Activated CD4-positive, alpha-beta T cell treated with anti-CD3 and anti-CD28 coated beads for 36 hours (primary cell): ENCODE measurements at regions not wholly inside any gene's neighbourhood (a gene's known extent, or its start where the extent isn't known, plus 50 kb on each side); places are given as distances from the start of the nearest gene placed in this dataset.

Experiments
- ATAC-seq: fragments of 200-7000 bp; cut with Tn5 transposase; one replicate; pipeline ENCODE4 v1.10.0; 2021; ENCODE audit warnings: mild to moderate bottlenecking, moderate library complexity
- CTCF ChIA-PET: fragments of 350-600 bp; sonication (Branson Sonifier 250); formaldehyde crosslinking; loops from one replicate; lab custom pipeline; 2021; ENCODE audit warnings: antibody characterized with exemption; lab: Charles Lee
- POLR2A ChIA-PET: fragments of 350-600 bp; sonication (Branson Sonifier 250); formaldehyde crosslinking; loops from one replicate; lab custom pipeline; 2021; ENCODE audit warnings: antibody characterized with exemption, inconsistent platforms; lab: Charles Lee
- DNase-seq: peaks from one replicate; pipeline ENCODE4 v3.0.0-alpha.2; 2020
- H3K27ac Mint-ChIP-seq: one replicate; pipeline ENCODE4 v1.8.0; 2021; ENCODE audit warnings: mixed read lengths
- H3K27me3 Mint-ChIP-seq: one replicate; pipeline ENCODE4 v1.8.0; 2021; ENCODE audit warnings: mixed read lengths
- H3K36me3 Mint-ChIP-seq: one replicate; pipeline ENCODE4 v1.8.0; 2021; ENCODE audit warnings: low read depth, mixed read lengths
- H3K4me1 Mint-ChIP-seq: one replicate; pipeline ENCODE4 v1.8.0; 2021; ENCODE audit warnings: mixed read lengths
- H3K4me3 Mint-ChIP-seq: one replicate; pipeline ENCODE4 v1.8.0; 2021; ENCODE audit warnings: mild to moderate bottlenecking, moderate library complexity, mixed read lengths
- H3K9me3 Mint-ChIP-seq: one replicate; pipeline ENCODE4 v1.8.0; 2021; ENCODE audit warnings: low read depth, mixed read lengths
- intact Hi-C, 2 experiments: fragments of 100-400 bp; cut with DNase I in 1 of 2; cut with micrococcal nuclease in 1 of 2; formaldehyde crosslinking; loops; one replicate each; pipeline versions ENCODE4 v1.14.2 to v1.15.1; 2022 to 2024; cut with DNase I, micrococcal nuclease

DNA sequence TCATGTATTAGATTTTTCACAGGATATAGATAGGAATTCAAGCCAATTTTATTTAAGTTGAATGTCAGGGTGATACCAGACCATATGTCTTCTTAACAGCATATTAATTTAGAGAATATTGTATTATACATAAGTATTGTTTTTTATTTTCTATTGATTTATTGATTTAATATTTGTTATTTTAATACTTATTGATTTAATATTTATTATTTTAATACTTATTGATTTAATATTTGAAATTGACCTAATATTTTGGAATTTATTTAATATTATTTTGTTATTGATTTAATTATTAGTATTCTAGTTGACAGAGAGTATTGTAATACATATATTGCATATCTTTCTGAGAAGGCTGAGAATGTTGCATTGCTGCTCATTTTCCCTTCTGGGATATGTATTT lies 1411.8 kb upstream of the ACO1 start:
- no peaks in the 10 kb centered on the region for H3K27me3 Mint-ChIP-seq
- no peak for DNase-seq
- intact Hi-C loops: no loop called here
- no peaks in the 10 kb centered on the region for H3K9me3 Mint-ChIP-seq
- ChIA-PET POLR2A (no interaction called here), CTCF (interaction anchor here (1.0 kb wide), 1 partner anchor 11 kb away, joined by 3 read pairs; no protein-coding TSS in a partner anchor)
- no peak overlapping the region for H3K4me3 Mint-ChIP-seq
- no peaks in the 10 kb centered on the region for H3K4me1 Mint-ChIP-seq
- no peaks in the 10 kb centered on the region for H3K36me3 Mint-ChIP-seq
- ATAC-seq: no peak
- no peak overlapping the region for H3K27ac Mint-ChIP-seq

GRCh38 chr9:30977965-30978364 lies 1406.5 kb upstream of the ACO1 start:
- DNase-seq (no peak), ATAC-seq (no peak)
- Mint-ChIP-seq H3K36me3 (no peaks in the 10 kb centered on the region), H3K27ac (no peak overlapping the region), H3K9me3 (peaks cover 2% of the 10 kb centered on the region), H3K4me3 (no peak overlapping the region), H3K4me1 (no peaks in the 10 kb centered on the region), H3K27me3 (no peaks in the 10 kb centered on the region)
- POLR2A ChIA-PET: no interaction called here
- CTCF ChIA-PET: no interaction called here
- intact Hi-C loops: no loop called here

DNA sequence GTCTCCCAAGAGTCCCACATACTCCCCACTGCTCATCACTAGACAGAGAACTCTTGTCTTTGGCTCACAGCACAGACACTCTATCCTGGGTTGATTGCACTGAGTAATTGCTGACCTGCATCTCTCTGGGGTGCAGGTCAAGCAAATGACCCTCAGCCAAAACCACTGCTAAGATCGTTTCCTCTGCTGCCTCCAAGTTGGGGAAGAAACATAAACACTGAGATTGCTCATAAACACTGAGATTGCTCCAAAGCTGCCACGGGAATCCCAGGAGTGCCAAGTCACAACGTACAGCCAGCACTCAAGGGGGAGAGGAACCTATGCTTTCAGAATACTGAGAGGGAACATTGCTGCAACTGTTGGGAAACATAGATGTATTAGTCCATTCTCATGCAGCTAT lies 1402.1 kb upstream of the ACO1 start:
- Mint-ChIP-seq H3K9me3 (peaks cover 2% of the 10 kb centered on the region), H3K36me3 (no peaks in the 10 kb centered on the region), H3K4me1 (no peaks in the 10 kb centered on the region), H3K27me3 (no peaks in the 10 kb centered on the region), H3K27ac (no peak overlapping the region), H3K4me3 (no peak overlapping the region)
- ChIA-PET CTCF (no interaction called here), POLR2A (no interaction called here)
- intact Hi-C loops: no loop called here
- DNase-seq: no peak
- no peak for ATAC-seq

GRCh38 chr9:30995956-30996738 lies 1388.3 kb upstream of the ACO1 start:
- Mint-ChIP-seq H3K9me3 (peaks cover 2% of the 10 kb centered on the region), H3K27ac (no peak overlapping the region), H3K27me3 (no peaks in the 10 kb centered on the region), H3K4me3 (no peak overlapping the region), H3K36me3 (no peaks in the 10 kb centered on the region), H3K4me1 (no peaks in the 10 kb centered on the region)
- ATAC-seq (no peak), DNase-seq (no peak)
- intact Hi-C loops: no loop called here
- ChIA-PET CTCF (interaction anchor here (0.7 kb wide), 1 partner anchor 221 kb away, joined by 3 read pairs; no protein-coding TSS in a partner anchor), POLR2A (no interaction called here)

DNA sequence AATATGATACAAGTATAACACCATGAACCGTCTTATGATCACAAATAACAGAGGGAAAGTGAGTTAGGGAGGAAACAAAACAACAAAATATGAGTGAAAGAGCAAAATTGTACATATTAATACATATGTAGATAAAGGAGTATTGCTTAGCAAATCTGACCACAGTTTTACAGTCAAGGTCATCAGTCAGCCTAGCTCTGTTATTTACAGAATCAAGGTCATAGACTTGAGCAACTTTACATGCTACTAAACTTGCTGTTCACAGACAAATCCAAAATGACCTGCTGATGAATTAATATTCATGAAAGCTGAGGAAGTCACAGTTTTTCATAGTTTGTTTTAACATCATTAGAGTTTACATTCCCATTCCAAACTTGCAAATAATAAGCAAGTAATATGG lies 1387.7 kb upstream of the ACO1 start:
- H3K9me3 Mint-ChIP-seq: peaks cover 3% of the 10 kb centered on the region
- no peak overlapping the region for H3K27ac Mint-ChIP-seq
- H3K4me3 Mint-ChIP-seq: no peak overlapping the region
- POLR2A ChIA-PET: no interaction called here
- H3K4me1 Mint-ChIP-seq: no peaks in the 10 kb centered on the region
- ATAC-seq (no peak), DNase-seq (no peak)
- intact Hi-C loops: no loop called here
- CTCF ChIA-PET: no interaction called here
- no peaks in the 10 kb centered on the region for H3K27me3 Mint-ChIP-seq
- no peaks in the 10 kb centered on the region for H3K36me3 Mint-ChIP-seq

GRCh38 chr9:30997291-30997690 lies 1387.2 kb upstream of the ACO1 start:
- ChIA-PET POLR2A (no interaction called here), CTCF (no interaction called here)
- Mint-ChIP-seq H3K4me1 (no peaks in the 10 kb centered on the region), H3K36me3 (no peaks in the 10 kb centered on the region), H3K4me3 (no peak overlapping the region), H3K9me3 (peaks cover 6% of the 10 kb centered on the region), H3K27ac (no peak overlapping the region), H3K27me3 (no peaks in the 10 kb centered on the region)
- ATAC-seq (no peak), DNase-seq (no peak)
- intact Hi-C loops: no loop called here

DNA sequence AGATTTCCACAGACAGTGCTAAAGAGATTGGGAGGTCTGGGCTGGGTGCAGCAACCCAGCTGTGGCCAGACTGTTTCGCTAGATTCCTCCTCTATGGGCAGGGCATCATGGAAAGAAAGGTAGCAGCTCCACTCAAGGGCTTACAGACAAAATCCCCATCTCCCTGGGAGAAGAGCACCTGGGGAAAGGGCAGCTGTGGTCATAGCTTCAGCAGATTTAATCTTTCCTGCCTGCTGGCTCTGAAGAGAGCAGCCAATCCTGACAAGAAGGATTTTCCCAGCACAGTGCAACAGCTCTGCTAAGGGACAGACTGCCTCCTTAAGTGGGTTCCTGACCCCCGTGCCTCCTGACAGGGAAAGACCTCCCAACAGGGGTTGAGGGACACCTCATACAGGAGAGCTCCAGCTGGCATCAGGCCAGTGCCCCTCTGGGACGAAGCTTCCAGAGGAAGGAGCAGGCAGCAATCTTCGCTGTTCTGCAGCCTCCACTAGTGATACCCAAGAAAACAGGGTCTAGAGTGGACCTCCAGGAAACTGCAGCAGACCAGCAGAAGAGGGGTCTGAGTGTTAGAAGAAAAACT lies 1379.3 kb upstream of the ACO1 start:
- ChIA-PET POLR2A (no interaction called here), CTCF (no interaction called here)
- H3K27me3 Mint-ChIP-seq: no peaks in the 10 kb centered on the region
- peaks cover 9% of the 10 kb centered on the region for H3K9me3 Mint-ChIP-seq
- no peak overlapping the region for H3K4me3 Mint-ChIP-seq
- H3K4me1 Mint-ChIP-seq: no peaks in the 10 kb centered on the region
- no peaks in the 10 kb centered on the region for H3K36me3 Mint-ChIP-seq
- intact Hi-C loops: no loop called here
- DNase-seq (no peak), ATAC-seq (no peak)
- no peak overlapping the region for H3K27ac Mint-ChIP-seq

DNA sequence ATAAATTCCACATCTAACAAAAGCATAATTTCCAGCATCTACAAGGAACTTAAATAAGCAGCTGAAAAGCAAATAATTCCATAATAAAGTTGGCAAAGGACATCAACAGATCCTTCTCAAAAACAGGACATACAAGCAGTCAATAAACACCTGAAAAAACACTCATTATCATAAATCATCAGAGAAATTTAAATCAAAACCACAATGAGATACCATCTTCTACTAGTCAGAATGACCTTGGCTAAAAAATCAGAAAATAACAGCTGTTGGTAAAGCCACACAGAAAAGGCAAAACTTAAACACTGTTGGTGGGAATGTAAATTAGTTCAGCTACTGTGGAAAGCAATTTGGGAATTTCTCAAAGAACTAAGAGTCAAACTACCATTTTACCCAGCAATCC lies 1371.1 kb upstream of the ACO1 start:
- DNase-seq: no peak
- ChIA-PET POLR2A (no interaction called here), CTCF (no interaction called here)
- H3K9me3 Mint-ChIP-seq: no peaks in the 10 kb centered on the region
- no peaks in the 10 kb centered on the region for H3K4me1 Mint-ChIP-seq
- no peaks in the 10 kb centered on the region for H3K36me3 Mint-ChIP-seq
- no peak for ATAC-seq
- H3K4me3 Mint-ChIP-seq: no peak overlapping the region
- intact Hi-C loops: no loop called here
- H3K27ac Mint-ChIP-seq: no peak overlapping the region
- peaks cover 4% of the 10 kb centered on the region for H3K27me3 Mint-ChIP-seq

- H3K9me3 Mint-ChIP-seq: no peaks in the 10 kb centered on the region
- ATAC-seq (no peak), DNase-seq (no peak)
- intact Hi-C loops: no loop called here
- no peaks in the 10 kb centered on the region for H3K4me1 Mint-ChIP-seq
- no peak overlapping the region for H3K4me3 Mint-ChIP-seq
- ChIA-PET POLR2A (no interaction called here), CTCF (no interaction called here)
- no peaks in the 10 kb centered on the region for H3K27me3 Mint-ChIP-seq
- H3K36me3 Mint-ChIP-seq: no peaks in the 10 kb centered on the region
- no peak overlapping the region for H3K27ac Mint-ChIP-seq
These were observed 1360.6 kb upstream of the ACO1 start for GRCh38 chr9:31023847-31024246.

- intact Hi-C loops: no loop called here
- Mint-ChIP-seq H3K9me3 (no peaks in the 10 kb centered on the region), H3K4me1 (peaks cover 8% of the 10 kb centered on the region), H3K36me3 (no peaks in the 10 kb centered on the region), H3K27me3 (no peaks in the 10 kb centered on the region), H3K4me3 (no peak overlapping the region), H3K27ac (no peak overlapping the region)
- ATAC-seq: no peak
- no peak for DNase-seq
- POLR2A ChIA-PET: no interaction called here
- CTCF ChIA-PET: no interaction called here
These were observed 1356.8 kb upstream of the ACO1 start for GRCh38 chr9:31027678-31028077.

- no peak overlapping the region for H3K4me3 Mint-ChIP-seq
- no peaks in the 10 kb centered on the region for H3K27me3 Mint-ChIP-seq
- DNase-seq (no peak), ATAC-seq (no peak)
- no peak overlapping the region for H3K27ac Mint-ChIP-seq
- ChIA-PET POLR2A (no interaction called here), CTCF (no interaction called here)
- intact Hi-C loops: no loop called here
- no peaks in the 10 kb centered on the region for H3K9me3 Mint-ChIP-seq
- H3K4me1 Mint-ChIP-seq: peaks cover 8% of the 10 kb centered on the region
- no peaks in the 10 kb centered on the region for H3K36me3 Mint-ChIP-seq
These were observed 1356.3 kb upstream of the ACO1 start for GRCh38 chr9:31028137-31028536.

DNA sequence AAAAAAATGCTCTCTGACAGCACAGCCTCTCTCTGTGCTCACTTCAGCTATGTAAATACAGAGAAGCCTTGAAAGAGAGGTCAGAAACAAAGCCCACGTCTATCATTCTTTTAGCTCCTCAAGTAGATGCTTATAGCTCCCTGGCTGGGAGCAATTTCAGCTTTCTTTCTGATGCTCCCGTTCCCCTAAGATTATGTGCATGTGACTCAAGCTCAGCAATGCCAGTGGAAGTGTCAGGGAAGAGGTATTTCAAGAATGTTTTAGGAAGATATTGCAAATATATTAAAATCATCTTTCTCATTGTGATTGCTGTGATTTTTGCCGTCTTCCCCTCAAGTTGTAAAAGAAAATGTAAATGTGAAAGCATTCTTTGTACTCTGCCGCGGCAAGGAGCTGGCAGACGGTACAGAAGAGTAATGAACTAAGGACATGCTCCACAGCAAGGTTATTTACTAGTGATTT lies 1353.7 kb upstream of the ACO1 start:
- DNase-seq (no peak), ATAC-seq (no peak)
- Mint-ChIP-seq H3K4me1 (peaks cover 8% of the 10 kb centered on the region), H3K36me3 (no peaks in the 10 kb centered on the region), H3K27ac (no peak overlapping the region), H3K27me3 (no peaks in the 10 kb centered on the region), H3K9me3 (no peaks in the 10 kb centered on the region), H3K4me3 (no peak overlapping the region)
- intact Hi-C loops: no loop called here
- CTCF ChIA-PET: interaction anchor here (0.6 kb wide), 1 partner anchor 899 kb away, joined by 3 read pairs; no protein-coding TSS in a partner anchor
- POLR2A ChIA-PET: no interaction called here
